Activated CD4-positive, alpha-beta T cell treated with anti-CD3 and anti-CD28 coated beads, Interleukin-2, amount 50 U/mL, for 16 hours (primary cell): ENCODE measurements at regions not wholly inside any gene's neighbourhood (a gene's known extent, or its start where the extent isn't known, plus 50 kb on each side); places are given as distances from the start of the nearest gene placed in this dataset.
"Not testable (repeated sequence)": the region's sequence is repeated elsewhere in the genome, so short reads cannot be mapped to it uniquely, and the experiment has no call there.

ENCODE experiments used
- DNase-seq: peaks from one replicate; pipeline ENCODE4 v3.0.0-alpha.2; 2020

GRCh38 chr6:144437105-144437504, 152.0 kb downstream of the UTRN start:
- no peak for DNase-seq

- DNase-seq = no peak
These were observed 153.0 kb downstream of the UTRN start for GRCh38 chr6:144438103-144438502.

GRCh38 chr6:144439016-144439415, 153.9 kb downstream of the UTRN start:
- no peak for DNase-seq

GRCh38 chr6:144441801-144442200, 156.7 kb downstream of the UTRN start:
- not testable (repeated sequence) for DNase-seq

GRCh38 chr6:144443157-144443556, 158.0 kb downstream of the UTRN start:
- DNase-seq = no peak

- no peak for DNase-seq
These were observed 162.3 kb downstream of the UTRN start for GRCh38 chr6:144447472-144447871.

- DNase-seq = peak; percentile 9
These were observed 164.1 kb downstream of the UTRN start for GRCh38 chr6:144449218-144449617.

- no peak for DNase-seq
These were observed 164.9 kb downstream of the UTRN start for GRCh38 chr6:144449911-144450597.

GRCh38 chr6:144460327-144461095, 175.4 kb downstream of the UTRN start:
- DNase-seq = peak; percentile 69

GRCh38 chr6:144462058-144462457, 176.9 kb downstream of the UTRN start:
- DNase-seq = no peak

GRCh38 chr6:144466716-144467115, 181.6 kb downstream of the UTRN start:
- no peak for DNase-seq

GRCh38 chr6:144467172-144467762, 182.1 kb downstream of the UTRN start:
- no peak for DNase-seq

- no peak for DNase-seq
These were observed 182.8 kb downstream of the UTRN start for GRCh38 chr6:144467921-144468320.

GRCh38 chr6:144468709-144469108, 183.6 kb downstream of the UTRN start:
- DNase-seq = no peak

GRCh38 chr6:144469144-144469575, 184.0 kb downstream of the UTRN start:
- DNase-seq = peak; percentile 65

GRCh38 chr6:144470201-144470600, 185.1 kb downstream of the UTRN start:
- DNase-seq = not testable (repeated sequence)

- no peak for DNase-seq
These were observed 186.9 kb downstream of the UTRN start for GRCh38 chr6:144471986-144472385.

GRCh38 chr6:144474290-144474689, 189.2 kb downstream of the UTRN start:
- DNase-seq = no peak

GRCh38 chr6:144474904-144475303, 189.8 kb downstream of the UTRN start:
- DNase-seq = no peak

GRCh38 chr6:144475411-144475810, 190.3 kb downstream of the UTRN start:
- DNase-seq = no peak

GRCh38 chr6:144476286-144476685, 191.2 kb downstream of the UTRN start:
- no peak for DNase-seq

- DNase-seq = no peak
These were observed 192.3 kb downstream of the UTRN start for GRCh38 chr6:144477396-144477795.

- no peak for DNase-seq
These were observed 192.7 kb downstream of the UTRN start for GRCh38 chr6:144477856-144478255.

GRCh38 chr6:144478483-144478882, 193.3 kb downstream of the UTRN start:
- DNase-seq = no peak
